HCT116 (cell line): ENCODE measurements at regions not wholly inside any gene's neighbourhood (a gene's known extent, or its start where the extent isn't known, plus 50 kb on each side); places are given as distances from the start of the nearest gene placed in this dataset.

Source experiments
- ATAC-seq: fragments of 200-7000 bp; cut with Tn5 transposase; 2 replicates; pipeline ENCODE4 v1.9.1; 2020; ENCODE audit warnings: mild to moderate bottlenecking, moderate library complexity
- BruUV-seq: library from RNA; stranded (reverse); fragments of 400-500 nt; replicated peaks from 2 replicates; lab custom pipeline; 2021; lab: Mats Ljungman, UMichigan
- CTCF ChIA-PET: fragments of 300-600 bp; sonication (Branson Sonifier 250); formaldehyde crosslinking; loops from one replicate; lab custom pipeline; 2021; ENCODE audit warnings: antibody characterized with exemption; lab: Charles Lee
- POLR2A ChIA-PET: fragments of 300-600, 350-600 bp; sonication (Branson Sonifier 250); formaldehyde crosslinking; loops from one replicate; lab custom pipeline; 2021; ENCODE audit warnings: antibody characterized with exemption; lab: Charles Lee
- RAD21 ChIA-PET, 2 experiments: fragments of 300-600 bp; sonication (Branson Sonifier 250); formaldehyde crosslinking; loops; one replicate each; lab custom pipeline; 2023; ENCODE audit warnings: low total read pairs in 2 of 2; ENCODE audit not compliant: uncharacterized antibody in 2 of 2, unreplicated experiment in 2 of 2, low non-redundant PET in 1 of 2; lab: Charles Lee
- DNase-seq: peaks from one replicate; pipeline ENCODE4 v3.0.0-alpha.2; 2010; ENCODE audit warnings: low read depth, low spot score
- H2AFZ ChIP-seq: fragments of 200-600 bp; shearing (Covaris generic), sonication (generic); 2 replicates; pipeline ENCODE4 v1.6.1; 2017; ENCODE audit warnings: low read depth, mixed run types, mixed read lengths, antibody characterized with exemption, low read length; ENCODE audit not compliant: poor library complexity, severe bottlenecking
- H3K27ac ChIP-seq: 2 replicates; pipeline ENCODE4 v1.5.1; 2012; ENCODE audit warnings: low read depth, low read length
- H3K27me3 ChIP-seq: fragments of 200-600 bp; sonication (generic); 2 replicates; pipeline ENCODE4 v1.6.1; 2016; ENCODE audit warnings: mixed run types, low read length, mixed read lengths; ENCODE audit not compliant: insufficient read depth
- H3K36me3 ChIP-seq, 2 experiments: fragments of 200-500 bp in 1 of 2; fragments of 200-600 bp in 1 of 2; sonication (Bioruptor generic) in 1 of 2; sonication (generic) in 1 of 2; 2 replicates each; pipeline versions ENCODE4 v1.5.1 to v1.6.1; 2014 to 2016; ENCODE audit warnings: low read length in 2 of 2, inconsistent platforms in 1 of 2, mixed read lengths in 1 of 2, mixed run types in 1 of 2; ENCODE audit not compliant: insufficient read depth in 2 of 2, control insufficient read depth in 1 of 2
- H3K4me1 ChIP-seq, 2 experiments: fragments of 200-600 bp in 1 of 2; sonication (generic) in 1 of 2; 2 replicates each; pipeline versions ENCODE4 v1.5.1 to v1.6.1; 2012 to 2017; ENCODE audit warnings: low read length in 2 of 2, inconsistent platforms in 1 of 2, mild to moderate bottlenecking in 1 of 2, mixed read lengths in 1 of 2, mixed run types in 1 of 2, moderate library complexity in 1 of 2; ENCODE audit not compliant: insufficient read depth in 2 of 2, control insufficient read depth in 1 of 2
- H3K4me2 ChIP-seq: fragments of 200-600 bp; sonication (generic); 2 replicates; pipeline ENCODE4 v1.6.1; 2017; ENCODE audit warnings: mixed run types, low read length, mixed read lengths
- H3K4me3 ChIP-seq, 2 experiments: fragments of 200-600 bp in 1 of 2; sonication (generic) in 1 of 2; replicated peaks in 1 of 2; 2 replicates each; pipeline ENCODE4 v1.5.1; 2011 to 2016; ENCODE audit warnings: low read length in 2 of 2, control low read depth in 1 of 2, low read depth in 1 of 2, mild to moderate bottlenecking in 1 of 2, mixed read lengths in 1 of 2, mixed run types in 1 of 2
- H3K79me2 ChIP-seq: fragments of 200-600 bp; sonication (generic); 2 replicates; pipeline ENCODE4 v1.6.1; 2017; ENCODE audit warnings: mild to moderate bottlenecking, mixed run types, low read length, moderate library complexity, mixed read lengths; ENCODE audit not compliant: insufficient read depth
- H3K9ac ChIP-seq: fragments of 200-600 bp; sonication (generic); 2 replicates; pipeline ENCODE4 v1.6.1; 2016; ENCODE audit warnings: low read length, mixed read lengths
- H3K9me2 ChIP-seq: fragments of 200-600 bp; sonication (generic), shearing (Covaris generic); 2 replicates; pipeline ENCODE4 v1.6.1; 2017; ENCODE audit warnings: mixed run types, mild to moderate bottlenecking, moderate library complexity; ENCODE audit not compliant: insufficient read depth
- H3K9me3 ChIP-seq, 2 experiments: fragments of 200-500 bp in 1 of 2; fragments of 200-600 bp in 1 of 2; sonication (Bioruptor generic) in 1 of 2; sonication (generic) in 1 of 2; 2 replicates each; pipeline ENCODE4 v1.6.1; 2014 to 2017; ENCODE audit warnings: low read length in 2 of 2, mixed read lengths in 2 of 2, inconsistent platforms in 1 of 2, low read depth in 1 of 2, mild to moderate bottlenecking in 1 of 2, mixed run types in 1 of 2, moderate library complexity in 1 of 2; ENCODE audit not compliant: control insufficient read depth in 1 of 2, insufficient read depth in 1 of 2
- H4K20me1 ChIP-seq: fragments of 200-600 bp; sonication (generic), shearing (Covaris generic); 2 replicates; pipeline ENCODE4 v1.6.1; 2017; ENCODE audit warnings: mixed run types, mild to moderate bottlenecking, moderate library complexity; ENCODE audit not compliant: insufficient read depth
- CBX3 ChIP-seq: IDR thresholded peaks from 2 replicates; pipeline ENCODE4 v1.6.1; 2012; ENCODE audit warnings: low read depth
- EZH2phosphoT487 ChIP-seq: fragments of 200-600 bp; IDR thresholded peaks from 2 replicates; pipeline ENCODE4 v1.6.1; 2018; ENCODE audit warnings: antibody characterized with exemption, borderline replicate concordance
- RAD21 ChIP-seq: IDR thresholded peaks from 2 replicates; pipeline ENCODE4 v1.6.1; 2012; ENCODE audit warnings: low read depth, mild to moderate bottlenecking
- SIN3A ChIP-seq: IDR thresholded peaks from 2 replicates; pipeline ENCODE4 v1.6.1; 2012; ENCODE audit warnings: low read depth
- SP1 ChIP-seq: IDR thresholded peaks from 2 replicates; pipeline ENCODE4 v1.6.1; 2012; ENCODE audit warnings: low read depth
- SRF ChIP-seq: IDR thresholded peaks from 2 replicates; pipeline ENCODE4 v1.6.1; 2012; ENCODE audit warnings: low read depth
- intact Hi-C: fragments of 100-400 bp; cut with micrococcal nuclease; formaldehyde crosslinking; loops from 2 replicates; pipeline ENCODE4 v1.10.0; 2022
- TF ChIP-seq, protein P1 (sequence below): IDR thresholded peaks from 2 replicates; pipeline ENCODE4 v1.6.1; 2012; ENCODE audit warnings: low read depth

GRCh38 chr4:54155936-54156335, 56.0 kb downstream of the GSX2 start:
- DNase-seq = no peak
- no peak overlapping the region for H3K4me3 ChIP-seq
- H3K4me1 ChIP-seq = no peaks in the 10 kb centered on the region; a peak in 1 of 4 replicates
- H3K9me2 ChIP-seq = no peaks in the 10 kb centered on the region
- no peaks in the 10 kb centered on the region for H3K9me3 ChIP-seq
- RAD21 ChIA-PET = no interaction called here
- no peak overlapping the region for H3K9ac ChIP-seq
- CTCF ChIA-PET = no interaction called here
- no peaks in the 10 kb centered on the region for H3K79me2 ChIP-seq
- H3K27me3 ChIP-seq = no peaks in the 10 kb centered on the region
- intact Hi-C loops = no loop called here
- H4K20me1 ChIP-seq = no peaks in the 10 kb centered on the region
- no peak overlapping the region for H2AFZ ChIP-seq
- ATAC-seq = no peak
- no peak overlapping the region for H3K4me2 ChIP-seq
- no peak for TF ChIP-seq SRF
- TF ChIP-seq, all 23 proteins: peak for 0
- Histone ChIP-seq H3K36me3 (no peaks in the 10 kb centered on the region), H3K27ac (no peak overlapping the region)
- POLR2A ChIA-PET = no interaction called here
- no TSS peak for BruUV-seq

GRCh38 chr4:54157606-54158005, 57.6 kb downstream of the GSX2 start:
- no peak overlapping the region for H2AFZ ChIP-seq
- ChIA-PET RAD21 (no interaction called here), POLR2A (interaction anchor here (0.7 kb wide), 1 partner anchor 92 kb away, joined by 3 read pairs; no protein-coding TSS in a partner anchor), CTCF (no interaction called here)
- no peaks in the 10 kb centered on the region for H3K9me2 ChIP-seq
- no TSS peak for BruUV-seq
- no peaks in the 10 kb centered on the region for H3K36me3 ChIP-seq
- H3K4me3 ChIP-seq = no peak overlapping the region
- no peak overlapping the region for H3K27ac ChIP-seq
- no peaks in the 10 kb centered on the region for H3K9me3 ChIP-seq
- H3K9ac ChIP-seq = no peak overlapping the region
- no peak for DNase-seq
- H3K4me1 ChIP-seq = no peaks in the 10 kb centered on the region; a peak in 1 of 4 replicates
- no peak for ATAC-seq
- no peaks in the 10 kb centered on the region for H3K79me2 ChIP-seq
- TF ChIP-seq, protein P1, sequence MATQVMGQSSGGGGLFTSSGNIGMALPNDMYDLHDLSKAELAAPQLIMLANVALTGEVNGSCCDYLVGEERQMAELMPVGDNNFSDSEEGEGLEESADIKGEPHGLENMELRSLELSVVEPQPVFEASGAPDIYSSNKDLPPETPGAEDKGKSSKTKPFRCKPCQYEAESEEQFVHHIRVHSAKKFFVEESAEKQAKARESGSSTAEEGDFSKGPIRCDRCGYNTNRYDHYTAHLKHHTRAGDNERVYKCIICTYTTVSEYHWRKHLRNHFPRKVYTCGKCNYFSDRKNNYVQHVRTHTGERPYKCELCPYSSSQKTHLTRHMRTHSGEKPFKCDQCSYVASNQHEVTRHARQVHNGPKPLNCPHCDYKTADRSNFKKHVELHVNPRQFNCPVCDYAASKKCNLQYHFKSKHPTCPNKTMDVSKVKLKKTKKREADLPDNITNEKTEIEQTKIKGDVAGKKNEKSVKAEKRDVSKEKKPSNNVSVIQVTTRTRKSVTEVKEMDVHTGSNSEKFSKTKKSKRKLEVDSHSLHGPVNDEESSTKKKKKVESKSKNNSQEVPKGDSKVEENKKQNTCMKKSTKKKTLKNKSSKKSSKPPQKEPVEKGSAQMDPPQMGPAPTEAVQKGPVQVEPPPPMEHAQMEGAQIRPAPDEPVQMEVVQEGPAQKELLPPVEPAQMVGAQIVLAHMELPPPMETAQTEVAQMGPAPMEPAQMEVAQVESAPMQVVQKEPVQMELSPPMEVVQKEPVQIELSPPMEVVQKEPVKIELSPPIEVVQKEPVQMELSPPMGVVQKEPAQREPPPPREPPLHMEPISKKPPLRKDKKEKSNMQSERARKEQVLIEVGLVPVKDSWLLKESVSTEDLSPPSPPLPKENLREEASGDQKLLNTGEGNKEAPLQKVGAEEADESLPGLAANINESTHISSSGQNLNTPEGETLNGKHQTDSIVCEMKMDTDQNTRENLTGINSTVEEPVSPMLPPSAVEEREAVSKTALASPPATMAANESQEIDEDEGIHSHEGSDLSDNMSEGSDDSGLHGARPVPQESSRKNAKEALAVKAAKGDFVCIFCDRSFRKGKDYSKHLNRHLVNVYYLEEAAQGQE = no peak
- no peak for TF ChIP-seq CBX3
- TF ChIP-seq SIN3A = no peak
- TF ChIP-seq RAD21 = no peak
- TF ChIP-seq SP1 = no peak
- no peak for TF ChIP-seq EZH2phosphoT487
- H3K4me2 ChIP-seq = no peak overlapping the region
- intact Hi-C loops = no loop called here
- no peaks in the 10 kb centered on the region for H4K20me1 ChIP-seq
- H3K27me3 ChIP-seq = no peaks in the 10 kb centered on the region
